Upper lobe of right lung (tissue), 1 donor: ENCODE measurements at regions not wholly inside any gene's neighbourhood (a gene's known extent, or its start where the extent isn't known, plus 50 kb on each side); places are given as distances from the start of the nearest gene placed in this dataset.

Experiments
- ATAC-seq: fragments of 200-7000 bp; cut with Tn5 transposase; one replicate; pipeline ENCODE4 v1.9.1; 2020; ENCODE audit warnings: mild to moderate bottlenecking, moderate library complexity
- DNase-seq: peaks from one replicate; pipeline ENCODE4 v3.0.0-alpha.2; 2020
- H3K27ac ChIP-seq: fragments of 200-600 bp; one replicate; pipeline ENCODE4 v1.8.0; 2022
- H3K27me3 ChIP-seq: fragments of 200-600 bp; one replicate; pipeline ENCODE4 v1.8.0; 2022; ENCODE audit warnings: mild to moderate bottlenecking
- H3K36me3 ChIP-seq: fragments of 200-600 bp; one replicate; pipeline ENCODE4 v1.8.0; 2022
- H3K4me1 ChIP-seq: fragments of 200-600 bp; one replicate; pipeline ENCODE4 v1.8.0; 2022
- H3K4me3 ChIP-seq: fragments of 200-600 bp; one replicate; pipeline ENCODE4 v1.8.0; 2022; ENCODE audit warnings: mild to moderate bottlenecking
- H3K9me3 ChIP-seq: fragments of 200-600 bp; one replicate; pipeline ENCODE4 v1.8.0; 2022
- intact Hi-C: fragments of 100-400 bp; cut with DNase I; formaldehyde crosslinking; loops from one replicate; pipeline ENCODE4 v1.11.0; 2022
- TF ChIP-seq, protein P1 (sequence below): fragments of 200-600 bp; IDR thresholded peaks from one replicate; pipeline ENCODE4 v1.8.0; 2022; ENCODE audit warnings: antibody characterized with exemption
- donor health status: DM: no; HTN: yes; CAD: no; lungs with severe emphysema.

DNA sequence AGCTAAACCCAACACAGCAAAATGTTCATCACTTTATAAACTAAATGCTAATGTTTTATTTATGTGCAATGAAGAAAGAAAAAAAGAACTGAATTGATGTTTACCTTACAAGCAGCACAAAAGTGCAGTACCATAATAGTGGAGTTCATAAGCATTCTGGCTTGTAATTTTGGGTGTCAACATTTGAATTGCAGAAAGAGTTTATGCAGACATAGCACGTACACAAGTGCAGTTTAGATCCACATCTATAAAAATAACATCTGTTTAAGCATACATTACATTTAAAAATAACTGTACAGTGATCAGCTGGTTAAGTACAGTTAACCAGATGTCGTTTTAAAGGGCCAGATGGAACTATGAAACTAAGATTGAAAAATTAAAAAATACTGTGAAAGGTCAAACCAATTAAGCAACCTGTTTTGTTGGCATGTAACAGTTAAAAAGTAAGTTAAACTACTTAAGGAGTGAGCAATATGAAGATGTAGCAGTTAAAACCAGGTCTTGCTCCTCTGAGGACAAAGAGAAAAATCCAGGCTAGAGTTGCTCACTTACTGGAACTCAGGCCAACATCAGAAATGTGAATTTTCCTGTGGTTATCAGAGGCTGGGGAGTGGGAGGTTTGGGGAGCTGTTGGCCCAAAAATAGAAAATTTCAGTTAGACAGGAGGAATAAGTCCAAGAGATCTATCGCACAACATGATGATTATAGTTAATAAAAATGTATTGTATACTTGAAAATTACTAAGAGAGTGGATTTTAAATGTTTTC, 204.9 kb upstream of the MDFIC2 start:
- Histone ChIP-seq H3K4me1 (no peaks in the 10 kb centered on the region), H3K9me3 (no peaks in the 10 kb centered on the region), H3K4me3 (no peak overlapping the region), H3K27ac (no peak overlapping the region), H3K27me3 (peaks cover 11% of the 10 kb centered on the region), H3K36me3 (no peaks in the 10 kb centered on the region)
- DNase-seq (no peak), ATAC-seq (no peak)
- intact Hi-C loops, result no loop called here
- TF ChIP-seq, protein P1, sequence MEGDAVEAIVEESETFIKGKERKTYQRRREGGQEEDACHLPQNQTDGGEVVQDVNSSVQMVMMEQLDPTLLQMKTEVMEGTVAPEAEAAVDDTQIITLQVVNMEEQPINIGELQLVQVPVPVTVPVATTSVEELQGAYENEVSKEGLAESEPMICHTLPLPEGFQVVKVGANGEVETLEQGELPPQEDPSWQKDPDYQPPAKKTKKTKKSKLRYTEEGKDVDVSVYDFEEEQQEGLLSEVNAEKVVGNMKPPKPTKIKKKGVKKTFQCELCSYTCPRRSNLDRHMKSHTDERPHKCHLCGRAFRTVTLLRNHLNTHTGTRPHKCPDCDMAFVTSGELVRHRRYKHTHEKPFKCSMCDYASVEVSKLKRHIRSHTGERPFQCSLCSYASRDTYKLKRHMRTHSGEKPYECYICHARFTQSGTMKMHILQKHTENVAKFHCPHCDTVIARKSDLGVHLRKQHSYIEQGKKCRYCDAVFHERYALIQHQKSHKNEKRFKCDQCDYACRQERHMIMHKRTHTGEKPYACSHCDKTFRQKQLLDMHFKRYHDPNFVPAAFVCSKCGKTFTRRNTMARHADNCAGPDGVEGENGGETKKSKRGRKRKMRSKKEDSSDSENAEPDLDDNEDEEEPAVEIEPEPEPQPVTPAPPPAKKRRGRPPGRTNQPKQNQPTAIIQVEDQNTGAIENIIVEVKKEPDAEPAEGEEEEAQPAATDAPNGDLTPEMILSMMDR, result no peak

DNA sequence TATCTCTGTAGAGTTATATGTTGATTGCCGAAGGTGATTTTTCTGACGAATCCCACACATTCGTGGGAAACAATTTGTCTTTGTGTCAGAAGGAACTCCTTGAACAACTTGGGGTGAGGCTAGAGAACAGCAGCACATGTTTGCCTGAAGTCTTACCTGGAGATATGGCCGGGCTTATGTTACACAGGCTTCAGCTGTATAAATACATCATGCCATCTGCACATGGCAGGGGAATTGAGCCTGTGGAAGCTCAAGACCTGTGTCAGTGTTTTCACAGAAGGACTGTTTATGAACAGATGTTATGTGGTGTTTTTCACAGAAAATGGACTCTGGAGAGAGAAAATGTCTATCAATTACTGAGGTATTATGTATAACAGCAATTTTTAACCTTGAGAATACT, 203.6 kb upstream of the MDFIC2 start:
- no peaks in the 10 kb centered on the region for H3K4me1 ChIP-seq
- TF ChIP-seq, protein P1, result no peak
- ATAC-seq (no peak), DNase-seq (no peak)
- intact Hi-C loops, result no loop called here
- H3K27me3 ChIP-seq, result peaks cover 11% of the 10 kb centered on the region
- no peak overlapping the region for H3K27ac ChIP-seq
- no peaks in the 10 kb centered on the region for H3K9me3 ChIP-seq
- H3K36me3 ChIP-seq, result no peaks in the 10 kb centered on the region
- H3K4me3 ChIP-seq, result no peak overlapping the region

DNA sequence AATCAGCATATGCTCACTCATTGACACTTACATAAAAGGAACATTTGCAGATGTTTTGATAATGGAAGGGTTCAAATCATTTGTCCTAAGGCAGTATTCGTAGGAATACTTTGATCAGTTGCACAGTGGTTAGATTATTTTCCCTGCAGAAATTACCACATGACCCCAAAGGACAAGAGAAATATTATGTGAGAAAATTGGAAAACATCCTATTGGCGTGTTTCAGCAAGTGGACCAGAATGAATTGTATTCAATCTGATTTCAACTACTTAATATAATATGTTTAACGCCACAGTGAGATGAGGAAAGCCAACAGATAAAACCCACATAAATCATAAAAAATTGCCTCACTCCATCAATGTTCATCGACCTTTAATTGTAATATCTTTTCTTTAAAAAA, 195.0 kb upstream of the MDFIC2 start:
- Histone ChIP-seq H3K9me3 (no peaks in the 10 kb centered on the region), H3K27me3 (peaks cover 12% of the 10 kb centered on the region), H3K36me3 (no peaks in the 10 kb centered on the region), H3K4me3 (no peak overlapping the region), H3K4me1 (no peaks in the 10 kb centered on the region), H3K27ac (no peak overlapping the region)
- ATAC-seq, result no peak
- TF ChIP-seq, protein P1, result no peak
- DNase-seq, result no peak
- intact Hi-C loops, result no loop called here

DNA sequence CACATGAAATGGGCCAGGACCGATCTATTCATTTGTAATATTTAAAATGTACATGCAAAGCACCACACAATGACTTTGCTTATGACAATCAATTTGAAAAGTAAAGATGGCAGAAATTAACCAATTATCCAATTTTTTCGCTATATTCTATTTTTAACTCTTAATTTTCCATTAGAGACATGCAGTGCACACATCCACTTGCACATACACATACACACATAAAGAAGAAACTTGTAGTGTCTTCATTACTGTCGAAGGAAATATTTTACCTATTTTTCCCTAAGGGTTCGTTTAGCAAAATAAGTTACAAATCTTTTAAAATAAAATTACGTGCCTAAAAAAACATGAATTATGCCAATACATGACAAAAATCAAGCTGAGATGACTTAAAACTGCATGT, 194.3 kb upstream of the MDFIC2 start:
- no peaks in the 10 kb centered on the region for H3K4me1 ChIP-seq
- H3K27me3 ChIP-seq, result peaks cover 12% of the 10 kb centered on the region
- H3K9me3 ChIP-seq, result no peaks in the 10 kb centered on the region
- H3K27ac ChIP-seq, result no peak overlapping the region
- intact Hi-C loops, result no loop called here
- no peak overlapping the region for H3K4me3 ChIP-seq
- ATAC-seq (no peak), DNase-seq (no peak)
- no peaks in the 10 kb centered on the region for H3K36me3 ChIP-seq
- TF ChIP-seq, protein P1, result no peak

DNA sequence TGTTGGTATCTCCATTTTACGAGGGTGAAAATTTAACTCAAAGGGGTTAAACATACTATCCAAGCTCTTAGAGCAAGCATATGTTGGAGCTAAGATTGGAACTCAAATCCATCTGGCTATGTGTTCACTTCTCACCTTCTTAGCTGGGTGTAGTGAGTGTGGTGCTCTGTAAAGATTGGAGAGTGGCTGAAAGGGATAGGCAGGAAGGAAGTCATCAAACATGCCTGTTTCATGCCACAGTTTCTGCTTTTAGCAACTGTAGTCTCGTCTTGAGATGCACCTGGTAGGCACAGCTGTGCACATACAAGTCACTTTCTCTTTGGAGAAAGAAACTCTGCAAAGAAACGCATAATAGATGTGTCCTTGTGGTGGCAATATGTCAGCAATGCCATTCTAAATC, 189.1 kb upstream of the MDFIC2 start:
- Histone ChIP-seq H3K4me3 (no peak overlapping the region), H3K9me3 (no peaks in the 10 kb centered on the region), H3K27me3 (no peaks in the 10 kb centered on the region), H3K4me1 (no peaks in the 10 kb centered on the region), H3K36me3 (no peaks in the 10 kb centered on the region), H3K27ac (no peak overlapping the region)
- intact Hi-C loops, result no loop called here
- ATAC-seq (no peak), DNase-seq (no peak)
- TF ChIP-seq, protein P1, result no peak

DNA sequence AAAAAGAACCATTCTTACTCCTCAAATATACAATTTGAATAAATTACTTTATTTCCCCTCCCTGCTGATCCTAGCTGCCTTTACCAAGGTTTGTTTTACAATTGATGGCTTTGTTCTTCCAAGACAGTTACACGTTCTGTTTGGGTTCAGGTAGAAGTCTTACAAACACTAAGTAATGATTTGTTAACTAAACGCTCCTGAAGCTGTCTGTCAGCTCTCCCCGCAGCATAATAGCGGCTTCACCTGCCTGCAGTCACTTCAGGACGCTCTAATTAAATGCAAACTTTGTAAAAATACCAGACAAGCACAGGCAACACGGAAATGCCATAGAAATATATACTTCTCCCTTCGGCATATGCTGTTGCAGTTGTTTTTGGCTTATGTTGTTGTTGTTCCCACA, 176.4 kb upstream of the MDFIC2 start:
- TF ChIP-seq, protein P1, result no peak
- Histone ChIP-seq H3K4me1 (no peaks in the 10 kb centered on the region), H3K4me3 (no peak overlapping the region), H3K36me3 (no peaks in the 10 kb centered on the region), H3K27me3 (no peaks in the 10 kb centered on the region), H3K27ac (no peak overlapping the region), H3K9me3 (no peaks in the 10 kb centered on the region)
- intact Hi-C loops, result no loop called here
- ATAC-seq (no peak), DNase-seq (no peak)
